HepG2 (cell line): ENCODE measurements at regions not wholly inside any gene's neighbourhood (a gene's known extent, or its start where the extent isn't known, plus 50 kb on each side); places are given as distances from the start of the nearest gene placed in this dataset.
"Not testable (repeated sequence)": the region's sequence is repeated elsewhere in the genome, so short reads cannot be mapped to it uniquely, and the experiment has no call there.

Experiments used
- ATAC-seq: fragments of 200-7000 bp; cut with Tn5 transposase; 3 replicates; pipeline ENCODE4 v1.9.1; 2020; ENCODE audit warnings: mild to moderate bottlenecking, moderate library complexity
- BruUV-seq: library from RNA; stranded (reverse); fragments of 400-500 nt; replicated peaks from 2 replicates; lab custom pipeline; 2021; lab: Mats Ljungman, UMichigan
- CTCF ChIA-PET: fragments of 300-600 bp; formaldehyde crosslinking; extraction: SDS; loops from one replicate; lab custom pipeline; 2021; ENCODE audit warnings: low total read pairs, inconsistent platforms, low intra/inter-chr PET ratio; lab: Yijun Ruan, JAX
- POLR2A ChIA-PET: fragments of 350-600 bp; sonication (Branson Sonifier 250); formaldehyde crosslinking; loops from one replicate; lab custom pipeline; 2020; ENCODE audit warnings: antibody characterized with exemption, inconsistent platforms; lab: Yijun Ruan, JAX
- DNase-seq: peaks from one replicate; pipeline ENCODE4 v3.0.0-alpha.2; 2015; ENCODE audit warnings: low spot score
- FAIRE-seq: peaks from 3 replicates; lab custom pipeline; 2011; peaks lifted over from hg19 to GRCh38; lab: Jason Lieb, UNC
- H2AFZ ChIP-seq: one replicate; pipeline ENCODE4 v1.6.1; 2011; ENCODE audit warnings: low read length, inconsistent platforms
- H3K27ac ChIP-seq: fragments of 300-600 bp; 3 replicates; pipeline ENCODE4 v1.8.0; 2011; ENCODE audit warnings: mixed run types, mild to moderate bottlenecking, mixed read lengths, low read length, inconsistent platforms; ENCODE audit not compliant: insufficient read depth; ENCODE audit errors: extremely low read length
- H3K27me3 ChIP-seq, 2 experiments: fragments of 200-600 bp in 1 of 2; 2 replicates in 1 of 2; 3 replicates in 1 of 2; pipeline versions ENCODE4 v1.6.0 to v1.8.0; 2011; ENCODE audit warnings: low read length in 2 of 2, mild to moderate bottlenecking in 2 of 2, moderate library complexity in 2 of 2, inconsistent platforms in 1 of 2; ENCODE audit not compliant: insufficient read depth in 2 of 2, control insufficient read depth in 1 of 2
- H3K36me3 ChIP-seq, 2 experiments: fragments of 200-600 bp in 1 of 2; replicated peaks in 1 of 2; 2 replicates in 1 of 2; 3 replicates in 1 of 2; pipeline versions ENCODE4 v1.5.1 to v1.8.0; 2011; ENCODE audit warnings: low read length in 2 of 2, inconsistent platforms in 1 of 2; ENCODE audit not compliant: insufficient read depth in 2 of 2, control insufficient read depth in 1 of 2
- H3K4me1 ChIP-seq: 2 replicates; pipeline ENCODE4 v1.5.1; 2012; ENCODE audit warnings: low read length, inconsistent platforms; ENCODE audit not compliant: insufficient read depth
- H3K4me2 ChIP-seq: 2 replicates; pipeline ENCODE4 v1.6.0; 2011; ENCODE audit warnings: low read depth, low read length, inconsistent platforms
- H3K4me3 ChIP-seq, 3 experiments: fragments of 200-600 bp in 1 of 3; sonication (generic), shearing (Covaris generic) in 1 of 3; replicated peaks in 1 of 3; 2 replicates each; pipeline ENCODE4 v1.5.1; 2011 to 2016; ENCODE audit warnings: low read length in 3 of 3, inconsistent platforms in 2 of 3, low read depth in 2 of 3, mild to moderate bottlenecking in 2 of 3, control low read depth in 1 of 3, mixed read lengths in 1 of 3; ENCODE audit not compliant: insufficient read depth in 1 of 3
- H3K79me2 ChIP-seq: one replicate; pipeline ENCODE4 v1.6.1; 2011; ENCODE audit warnings: low read length, inconsistent platforms; ENCODE audit not compliant: insufficient read depth
- H3K9ac ChIP-seq: 2 replicates; pipeline ENCODE4 v1.6.0; 2011; ENCODE audit warnings: mild to moderate bottlenecking, low read depth, low read length, inconsistent platforms; ENCODE audit not compliant: insufficient read depth
- H3K9me3 ChIP-seq: 2 replicates; pipeline ENCODE4 v1.5.1; 2012; ENCODE audit warnings: mild to moderate bottlenecking, low read length
- H4K20me1 ChIP-seq: 2 replicates; pipeline ENCODE4 v1.6.0; 2011; ENCODE audit warnings: inconsistent platforms, mild to moderate bottlenecking, low read length, moderate library complexity; ENCODE audit not compliant: insufficient read depth
- ARNTL ChIP-seq: sonication (generic); formaldehyde crosslinking; IDR thresholded peaks from 2 replicates; pipeline ENCODE4 v1.4.0; 2020; ENCODE audit warnings: mild to moderate bottlenecking, missing genetic modification reagents
- EED ChIP-seq: sonication (generic); formaldehyde crosslinking; IDR thresholded peaks from 2 replicates; pipeline ENCODE4 v1.5.0; 2020; ENCODE audit warnings: mild to moderate bottlenecking, missing genetic modification reagents
- ELF1 ChIP-seq: sonication (generic); formaldehyde crosslinking; IDR thresholded peaks from 2 replicates; pipeline ENCODE4 v1.4.0; 2020; ENCODE audit warnings: missing genetic modification reagents
- HNRNPK ChIP-seq: fragments of 200-400 bp; formaldehyde crosslinking; IDR thresholded peaks from 2 replicates; pipeline ENCODE4 v1.6.1; 2018; ENCODE audit warnings: low read length, low read depth, moderate library complexity, mild to moderate bottlenecking; ENCODE audit not compliant: poor library complexity, severe bottlenecking
- RFXANK ChIP-seq: IDR thresholded peaks from 2 replicates; pipeline ENCODE4 v1.6.1; 2016
- YY1 ChIP-seq: IDR thresholded peaks from 2 replicates; pipeline ENCODE4 v1.6.1; 2011; ENCODE audit warnings: low read length, low read depth, moderate library complexity, mild to moderate bottlenecking; ENCODE audit not compliant: insufficient read depth, insufficient replicate concordance
- WGBS: methylation state at CpG from one replicate; pipeline ENCODE4 v1.1.6; 2017; ENCODE audit warnings: low lambda C conversion rate; 5-methylcytosine and 5-hydroxymethylcytosine counted together
- in situ Hi-C: cut with HindIII; loops from 2 replicates; pipeline ENCODE4 v1.10.0; 2017; ENCODE audit warnings: low pct_unique_long_range_greater_than_20kb; ENCODE audit not compliant: extremely low pct_ligation_motif_present
- intact Hi-C: fragments of 100-400 bp; cut with micrococcal nuclease; formaldehyde crosslinking; loops from one replicate; pipeline ENCODE4 v1.10.0; 2022; ENCODE audit not compliant: unreplicated experiment

DNA sequence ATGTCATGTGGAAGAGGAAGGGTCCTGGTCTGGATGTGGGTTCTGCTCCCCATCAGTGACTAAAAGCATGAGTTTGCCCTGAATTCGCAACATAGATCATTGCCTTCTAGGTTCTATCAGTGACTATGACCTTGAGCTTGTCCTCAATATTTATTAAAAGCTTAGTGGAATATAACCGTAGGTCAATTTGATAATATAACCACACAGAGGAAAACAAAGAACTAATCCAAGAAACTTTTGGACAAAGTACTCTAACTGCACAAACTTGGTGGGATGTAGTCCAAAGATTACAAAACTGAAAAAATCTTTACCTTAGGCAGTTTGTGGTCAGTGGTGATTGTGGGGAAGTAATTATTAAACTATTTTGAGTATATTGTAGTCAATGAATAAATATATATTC, 152.9 kb downstream of the CYP26A1 start (continued):
- TF ChIP-seq HNRNPK (no peak), RFXANK (CRISPR knock-in tag) (no peak), EED (CRISPR knock-in tag) (no peak), ELF1 (no peak), YY1 (no peak), ARNTL (CRISPR knock-in tag) (no peak)

DNA sequence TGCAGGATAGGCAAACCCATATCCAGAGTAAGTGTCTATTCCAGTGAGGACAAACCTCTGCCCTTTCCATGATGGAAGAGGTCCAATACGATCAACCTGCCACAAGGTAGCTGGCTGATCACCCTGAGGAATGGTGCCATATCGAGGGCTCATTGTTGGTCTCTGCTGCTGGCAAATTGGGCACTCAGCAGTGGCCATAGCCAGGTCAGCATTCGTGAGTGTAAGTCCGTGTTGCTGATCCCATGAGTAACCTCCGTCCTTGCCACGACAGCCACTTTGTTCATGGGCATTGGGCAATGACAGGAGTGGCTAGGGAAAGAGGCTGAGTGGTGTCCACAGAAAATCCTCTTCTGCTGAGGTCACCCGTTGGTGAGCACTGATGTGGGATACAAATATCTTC, 156.9 kb downstream of the CYP26A1 start:
- FAIRE-seq, H3K27ac ChIP-seq, H4K20me1 ChIP-seq, H3K79me2 ChIP-seq, H2AFZ ChIP-seq, DNase-seq, H3K4me2 ChIP-seq, POLR2A ChIA-PET, H3K36me3 ChIP-seq, BruUV-seq, CTCF ChIA-PET, ATAC-seq, H3K9ac ChIP-seq, H3K4me3 ChIP-seq, H3K9me3 ChIP-seq, H3K27me3 ChIP-seq, intact Hi-C loops, in situ Hi-C loops: not testable (repeated sequence)
- WGBS, result 37% methylated on average over 6 of the region's 7 CpGs
- peaks cover 16% of the 10 kb centered on the region for H3K4me1 ChIP-seq

DNA sequence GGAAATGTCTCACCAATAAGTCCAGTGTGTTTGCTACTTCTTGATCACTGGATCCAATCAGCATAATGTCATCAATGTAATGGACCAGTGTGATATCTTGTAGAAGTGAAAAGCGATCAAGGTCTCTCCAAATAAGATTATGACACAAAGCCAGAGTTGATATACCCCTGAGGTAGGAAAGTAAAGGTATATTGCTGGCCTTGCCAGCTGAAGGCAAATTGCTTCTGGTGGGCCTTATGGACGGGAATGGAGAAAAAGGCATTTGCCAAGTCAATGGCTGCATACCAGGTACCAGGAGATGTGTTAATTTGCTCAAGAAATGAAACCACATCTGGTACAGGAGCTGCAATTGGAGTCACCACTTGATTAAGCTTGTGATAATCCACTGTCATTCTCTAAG, 158.5 kb downstream of the CYP26A1 start:
- H3K4me1 ChIP-seq, result peaks cover 26% of the 10 kb centered on the region
- H3K27ac ChIP-seq, result not testable (repeated sequence)

DNA sequence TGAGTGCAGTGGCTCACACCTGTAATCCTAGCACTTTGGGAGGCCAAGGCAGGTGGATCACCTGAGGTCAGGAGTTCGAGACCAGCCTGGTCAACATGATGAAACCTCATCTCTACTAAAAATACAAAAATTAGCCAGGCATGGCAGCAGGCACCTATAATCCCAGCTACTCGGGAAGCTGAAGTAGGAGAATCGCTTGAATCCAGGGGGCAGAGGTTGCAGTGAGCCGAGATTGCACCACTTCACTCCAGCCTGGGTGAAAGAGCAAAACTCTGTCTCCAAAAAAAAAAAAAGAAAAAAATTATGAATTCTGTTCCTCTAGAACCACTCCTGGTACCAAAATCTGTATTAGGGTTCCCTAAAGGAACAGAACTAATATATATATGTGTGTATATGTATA, 161.2 kb downstream of the CYP26A1 start:
- intact Hi-C loops, result loop anchor here (5.0 kb wide), 1 partner anchor 52 kb away; no protein-coding TSS in a partner anchor
- in situ Hi-C loops, FAIRE-seq, H3K79me2 ChIP-seq, CTCF ChIA-PET, H3K4me3 ChIP-seq, H3K27me3 ChIP-seq, H2AFZ ChIP-seq, DNase-seq, H3K36me3 ChIP-seq, H3K9me3 ChIP-seq, H3K9ac ChIP-seq, H4K20me1 ChIP-seq, BruUV-seq, ATAC-seq, H3K4me2 ChIP-seq, POLR2A ChIA-PET: not testable (repeated sequence)
- Histone ChIP-seq H3K27ac (peak overlapping the region; percentile 58), H3K4me1 (peaks cover 34% of the 10 kb centered on the region)
- WGBS, result 4% methylated on average over 4 of the region's 4 CpGs

More for the DNA sequence above, 158.5 kb downstream of the CYP26A1 start:
- in situ Hi-C loops, H3K4me2 ChIP-seq, H3K79me2 ChIP-seq, POLR2A ChIA-PET, FAIRE-seq, DNase-seq, H3K36me3 ChIP-seq, H3K9me3 ChIP-seq, ATAC-seq, BruUV-seq, CTCF ChIA-PET, H3K4me3 ChIP-seq, H3K27me3 ChIP-seq, H2AFZ ChIP-seq, H3K9ac ChIP-seq, H4K20me1 ChIP-seq, intact Hi-C loops: not testable (repeated sequence)
- 20% methylated on average over 2 of the region's 2 CpGs for WGBS
